ENCODE measurements at regions not wholly inside any gene's neighbourhood (a gene's known extent, or its start where the extent isn't known, plus 50 kb on each side); places are given as distances from the start of the nearest gene placed in this dataset.
"Not testable (repeated sequence)": the region's sequence is repeated elsewhere in the genome, so short reads cannot be mapped to it uniquely, and the experiment has no call there.

DNA sequence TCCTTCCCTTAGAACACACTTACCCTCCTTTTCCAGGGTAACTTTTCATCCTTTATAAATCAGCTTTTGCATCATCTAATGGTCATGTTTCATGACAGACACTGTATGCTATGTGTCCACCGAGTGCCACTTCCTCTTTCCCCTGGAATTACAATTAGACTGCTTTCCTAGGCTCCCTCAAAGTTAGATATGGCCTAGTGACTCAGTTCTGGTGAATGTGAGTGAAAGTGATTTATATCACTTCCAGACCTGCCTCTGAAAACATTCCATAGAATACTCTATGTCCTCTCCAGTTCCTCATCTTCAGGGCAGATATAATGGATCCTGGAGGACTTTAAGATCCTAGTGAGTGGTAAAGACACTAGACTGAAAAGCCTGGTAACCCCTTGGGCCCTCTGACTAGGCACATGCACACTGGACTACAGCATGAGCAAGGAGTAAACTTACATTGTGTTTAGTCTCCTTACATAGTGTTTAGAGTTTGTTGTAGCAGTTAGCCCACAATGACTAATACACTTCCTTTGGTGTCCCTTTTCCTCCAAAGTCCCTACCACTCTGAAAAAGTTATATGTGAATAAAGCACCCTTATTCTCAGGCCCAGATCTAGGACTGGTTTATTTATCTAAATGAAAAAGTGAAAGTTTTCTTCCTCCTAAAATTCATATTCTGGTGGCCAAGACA, 59.3 kb downstream of the GPR88 start:
- DNase-seq = no peak

DNA sequence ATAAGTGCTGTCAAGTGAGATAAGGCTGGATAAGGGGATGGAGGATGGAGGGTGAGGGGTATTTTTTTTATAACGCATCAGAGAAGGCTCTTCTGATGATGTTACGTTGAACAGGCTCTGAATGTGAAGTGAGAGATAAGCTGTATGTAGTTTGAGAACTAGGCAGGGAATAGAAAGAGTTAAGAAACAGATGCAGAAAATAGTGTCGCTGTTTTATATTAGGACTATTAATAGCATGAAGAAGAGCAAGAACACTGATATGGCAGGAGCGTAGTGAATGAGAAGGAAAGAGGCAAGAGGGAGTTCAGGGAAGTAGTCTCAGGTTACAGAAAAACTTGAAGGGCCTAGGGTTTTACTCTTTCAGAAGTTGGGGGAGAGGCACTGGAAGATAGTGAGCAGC, 59.8 kb downstream of the GPR88 start:
- no peak for DNase-seq

DNA sequence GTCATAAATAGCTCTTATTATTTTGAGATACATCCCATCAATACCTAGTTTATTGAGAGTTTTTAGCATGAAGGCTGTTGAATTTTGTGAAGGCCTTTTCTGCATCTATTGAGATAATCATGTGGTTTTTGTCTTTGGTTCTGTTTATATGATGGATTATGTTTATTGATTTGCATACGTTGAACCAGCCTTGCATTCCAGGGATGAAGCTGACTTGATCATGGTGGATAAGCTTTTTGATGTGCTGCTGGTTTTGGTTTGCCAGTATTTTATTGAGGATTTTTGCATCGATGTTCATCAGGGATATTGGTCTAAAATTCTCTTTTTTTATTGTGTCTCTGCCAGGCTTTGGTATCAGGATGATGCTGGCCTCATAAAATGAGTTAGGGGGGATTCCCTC, 62.4 kb downstream of the GPR88 start:
- not testable (repeated sequence) for DNase-seq

DNA sequence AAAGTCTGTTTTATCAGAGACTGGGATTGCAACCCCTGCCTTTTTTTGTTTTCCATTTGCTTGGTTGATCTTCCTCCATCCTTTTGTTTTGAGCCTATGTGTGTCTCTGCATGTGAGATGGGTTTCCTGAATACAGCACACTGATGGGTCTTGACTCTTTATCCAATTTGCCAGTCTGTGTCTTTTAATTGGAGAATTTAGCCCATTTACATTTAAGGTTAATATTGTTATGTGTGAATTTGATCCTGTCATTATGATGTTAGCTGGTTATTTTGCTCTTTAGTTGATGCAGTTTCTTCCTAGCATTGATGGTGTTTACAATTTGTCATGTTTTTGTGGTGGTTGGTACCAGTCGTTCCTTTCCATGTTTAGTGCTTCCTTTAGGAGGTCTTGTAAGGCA, 64.1 kb downstream of the GPR88 start:
- not testable (repeated sequence) for DNase-seq

DNA sequence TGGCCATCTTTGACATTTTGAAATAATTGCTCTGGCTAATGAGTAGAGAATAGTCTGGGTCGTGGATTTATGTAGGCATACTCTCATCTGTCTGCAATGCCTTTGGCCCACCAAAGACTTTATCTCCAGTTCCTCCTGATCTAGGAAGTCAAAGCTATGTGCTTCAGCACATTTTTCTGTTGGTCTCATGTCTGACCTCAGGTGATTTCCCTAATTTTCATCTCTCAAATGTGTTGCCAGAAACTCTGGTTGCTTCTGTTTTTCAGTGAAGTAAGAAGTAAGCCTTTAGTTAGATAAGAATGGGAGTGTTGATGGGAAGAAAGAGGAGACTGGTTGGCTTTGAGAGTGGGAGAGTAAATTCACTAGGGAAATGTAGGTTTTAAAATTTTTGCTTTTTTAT, 66.4 kb downstream of the GPR88 start:
- no peak for DNase-seq

DNA sequence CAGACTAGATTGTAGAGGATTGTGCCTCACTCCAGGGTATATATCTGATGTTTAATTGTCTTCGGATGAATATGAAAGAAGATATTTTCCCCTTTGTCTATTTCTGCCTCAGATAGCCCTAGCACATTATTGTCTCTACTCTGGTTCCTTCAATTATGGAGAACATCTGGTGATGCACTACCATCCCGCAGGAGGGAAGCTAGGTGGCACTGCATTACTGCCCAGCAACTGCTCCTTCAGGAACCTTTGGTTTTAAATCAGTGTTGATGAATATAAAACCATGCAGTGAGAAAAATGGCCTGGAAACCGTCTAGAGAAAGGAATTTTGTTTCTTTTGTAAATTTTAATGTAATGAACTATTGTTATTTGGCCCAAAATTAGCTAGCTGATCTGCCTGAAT, 68.5 kb downstream of the GPR88 start:
- DNase-seq = no peak

DNA sequence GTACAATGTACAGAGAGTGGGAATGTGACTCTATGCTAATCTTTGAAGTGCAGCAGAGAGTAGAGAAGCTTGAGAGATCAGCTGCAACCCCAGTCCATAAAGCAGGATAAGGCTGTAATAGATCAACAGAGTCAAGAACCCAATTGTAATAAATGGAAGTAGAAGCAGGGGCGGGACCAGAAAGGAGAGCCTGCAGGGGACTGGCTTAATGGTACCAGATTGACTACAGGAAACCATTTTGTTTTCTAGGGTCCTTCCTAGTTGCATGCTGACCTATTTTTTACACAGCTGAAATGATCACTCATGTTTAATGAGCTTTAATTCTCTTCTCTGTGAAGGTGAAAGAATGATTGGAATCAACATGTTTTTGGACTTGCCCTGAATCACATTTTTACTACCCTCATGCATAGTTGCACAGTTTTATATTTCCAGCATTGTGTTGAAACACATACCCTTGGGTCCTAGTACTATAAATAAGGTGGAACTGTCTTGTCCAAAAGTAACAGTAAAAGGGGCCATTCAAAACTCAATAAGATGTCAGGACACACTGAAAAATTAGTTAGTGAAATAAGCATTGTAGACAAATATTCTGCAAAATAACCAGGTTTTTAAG, 69.8 kb downstream of the GPR88 start:
- no peak for DNase-seq

DNA sequence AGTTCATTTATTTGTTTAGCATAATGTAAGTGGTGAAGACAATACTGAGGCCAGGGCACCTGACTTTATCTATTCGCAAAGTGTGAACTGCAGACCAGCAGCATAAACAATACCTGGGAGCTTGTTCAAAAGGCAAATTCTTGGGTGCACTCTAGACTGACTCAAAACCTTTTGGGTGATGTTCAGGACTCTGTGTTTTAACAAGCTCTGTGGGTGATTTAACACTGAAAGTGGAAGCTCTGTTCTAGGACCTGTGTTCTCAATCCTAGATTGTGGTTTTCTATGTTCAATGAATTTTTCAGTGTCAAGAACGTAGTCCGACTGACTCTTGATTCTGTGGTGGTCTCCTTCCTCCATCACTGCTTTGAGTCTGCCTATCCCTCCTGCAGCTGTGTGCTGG, 71.9 kb downstream of the GPR88 start:
- DNase-seq = no peak

DNA sequence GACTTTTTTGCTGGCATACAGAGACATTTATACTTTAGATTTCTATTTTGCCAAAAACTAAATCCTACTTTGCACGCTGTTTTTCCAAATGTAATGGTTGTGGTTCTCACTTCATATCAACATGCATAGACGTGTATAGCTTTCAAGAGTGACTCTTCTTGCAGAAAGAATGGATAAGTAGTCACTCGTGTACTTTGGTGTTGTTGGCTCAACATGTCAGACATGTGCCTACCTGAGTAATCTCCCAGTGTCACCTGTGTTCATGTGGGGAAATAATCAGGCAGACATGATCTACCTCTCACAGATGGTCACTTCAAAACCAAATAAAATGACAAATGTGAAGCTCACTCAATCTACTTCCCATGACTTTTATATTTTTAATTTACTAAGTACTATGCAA, 73.1 kb downstream of the GPR88 start:
- DNase-seq = no peak

DNA sequence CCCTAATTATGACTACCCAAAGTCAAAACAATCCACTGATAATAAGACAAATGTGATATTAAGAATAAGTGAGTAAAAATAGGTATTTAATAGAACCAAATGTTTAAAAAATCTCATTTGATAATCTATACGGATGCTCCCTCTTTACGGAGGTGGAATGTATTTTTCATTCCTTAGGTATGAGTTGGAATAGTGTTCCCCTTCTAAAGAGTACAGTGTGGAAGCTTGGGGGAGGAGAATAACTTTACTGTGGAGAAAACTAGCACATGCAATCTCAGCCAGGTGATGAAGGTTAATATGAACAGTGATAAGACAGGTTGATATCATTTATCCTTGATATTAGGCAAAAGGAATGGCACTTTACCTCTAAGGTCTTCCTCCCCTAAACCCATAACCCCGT, 74.6 kb downstream of the GPR88 start:
- DNase-seq = no peak

DNA sequence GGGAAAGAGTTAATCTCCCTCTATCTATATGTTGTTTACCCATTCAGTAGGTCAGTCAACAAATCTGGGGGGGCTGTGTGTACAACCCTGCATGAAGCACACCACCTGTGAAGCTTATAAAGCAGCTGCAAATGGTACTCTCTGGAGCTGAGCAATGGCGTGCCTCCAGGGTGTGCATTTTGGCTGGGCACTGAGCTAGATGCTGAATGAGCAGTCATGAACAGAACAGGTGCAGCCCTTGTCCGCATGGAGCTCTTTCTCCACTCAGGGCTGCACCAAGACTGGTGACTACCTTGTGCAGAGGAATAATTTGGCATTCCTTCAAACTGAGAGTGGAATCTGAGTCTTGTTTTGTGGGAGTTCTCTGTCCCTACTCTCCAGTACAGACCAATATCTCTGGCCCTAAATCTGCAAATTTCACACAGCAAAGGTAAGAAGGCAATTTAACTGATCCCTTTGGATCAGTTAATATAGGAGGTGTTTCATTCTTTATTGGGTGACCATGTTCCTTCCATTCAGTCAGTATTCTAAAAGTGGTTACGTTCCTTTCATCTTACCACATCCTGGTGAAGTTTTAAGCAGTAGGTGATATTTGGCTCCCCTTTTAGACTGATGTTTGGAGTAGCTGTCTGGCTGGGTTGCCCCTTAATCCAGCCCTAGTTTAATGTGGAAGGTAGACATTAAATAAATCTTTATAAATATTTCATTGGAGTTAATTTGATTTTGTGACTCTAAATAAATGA, 76.0 kb downstream of the GPR88 start:
- DNase-seq = peak in 1 of 5 experiments; percentile 24

DNA sequence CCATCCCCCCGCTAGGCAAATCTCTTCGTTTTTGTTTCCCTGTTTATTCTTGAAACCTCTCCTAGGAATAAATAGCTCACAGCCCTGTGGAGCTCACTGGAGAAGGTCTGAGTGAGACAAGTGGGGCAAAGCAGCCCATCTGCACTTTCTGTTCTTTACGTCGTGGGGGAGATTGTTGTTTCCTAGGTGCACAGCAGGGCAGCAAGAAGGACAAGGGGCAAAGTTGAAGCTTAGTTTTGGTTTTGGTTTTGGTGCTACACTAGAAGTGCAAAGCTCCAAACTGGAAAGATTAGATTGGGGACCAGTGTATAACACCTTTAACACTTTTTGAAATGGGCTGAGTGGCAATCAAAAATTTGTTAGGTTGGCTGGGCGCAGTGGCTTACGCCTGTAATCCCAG, 76.6 kb downstream of the GPR88 start:
- peak in 1 of 5 experiments; percentile 27 for DNase-seq

DNA sequence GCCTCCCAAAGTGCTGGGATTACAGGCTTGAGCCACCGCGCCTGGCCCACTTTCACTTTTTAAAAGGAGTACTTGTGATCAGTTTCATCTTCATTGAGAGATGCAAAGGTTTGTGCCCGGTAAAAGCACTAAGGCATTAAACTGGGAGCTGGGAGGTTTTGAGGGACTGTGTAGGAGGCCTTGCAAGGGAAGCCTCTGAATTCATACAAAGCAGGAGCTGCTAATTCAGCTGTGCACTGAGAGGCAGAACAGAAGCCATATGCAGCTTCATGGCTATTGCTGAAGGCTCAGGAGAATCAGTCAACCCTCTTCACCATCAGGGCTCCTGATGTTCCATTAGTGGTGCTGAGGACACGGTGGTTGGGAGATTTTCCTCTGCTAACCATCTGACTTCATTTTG, 77.7 kb downstream of the GPR88 start:
- DNase-seq = no peak

DNA sequence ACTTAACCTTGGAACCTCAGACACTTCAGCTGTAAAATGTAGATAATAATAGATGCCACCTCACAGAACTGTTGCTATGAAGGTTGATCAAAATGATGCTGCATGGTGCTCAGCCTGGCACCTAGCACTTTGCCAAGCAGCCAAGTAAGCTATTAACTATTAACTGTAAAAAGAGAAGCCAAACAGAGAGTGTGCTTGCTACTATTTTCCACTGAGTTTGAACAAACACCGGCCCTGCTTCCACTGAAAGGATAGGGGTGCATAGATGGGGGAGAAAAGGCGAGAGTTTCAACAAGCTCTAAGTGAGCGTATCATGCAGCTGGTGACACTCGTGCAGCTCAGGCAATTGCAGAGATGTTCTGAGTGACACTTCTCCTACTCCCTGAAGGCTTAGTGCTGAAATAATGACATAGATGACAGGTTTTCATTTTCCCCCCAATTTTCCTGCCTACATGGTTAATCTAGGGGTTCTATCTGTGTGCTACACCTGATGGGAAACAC, 78.2 kb downstream of the GPR88 start:
- DNase-seq = no peak

DNA sequence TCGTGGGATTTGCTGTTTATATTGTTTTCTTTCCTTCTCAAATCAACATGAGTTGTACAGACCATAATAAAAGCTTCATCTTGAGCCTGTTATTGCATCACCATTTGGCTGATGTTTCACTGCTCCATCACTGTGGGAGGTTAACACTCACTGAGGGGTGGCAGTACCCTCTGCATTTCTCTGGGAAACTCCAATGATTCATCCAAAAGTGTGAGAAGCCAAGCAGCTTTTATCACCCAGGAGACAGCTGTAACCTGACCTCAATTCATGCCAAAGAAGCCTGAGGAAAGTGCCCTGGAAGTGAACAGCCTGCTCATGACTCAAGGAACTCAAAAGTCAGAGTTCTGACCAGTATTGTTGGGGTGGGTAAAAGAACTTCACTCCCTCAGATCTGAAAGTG, 84.1 kb downstream of the GPR88 start:
- DNase-seq = no peak

DNA sequence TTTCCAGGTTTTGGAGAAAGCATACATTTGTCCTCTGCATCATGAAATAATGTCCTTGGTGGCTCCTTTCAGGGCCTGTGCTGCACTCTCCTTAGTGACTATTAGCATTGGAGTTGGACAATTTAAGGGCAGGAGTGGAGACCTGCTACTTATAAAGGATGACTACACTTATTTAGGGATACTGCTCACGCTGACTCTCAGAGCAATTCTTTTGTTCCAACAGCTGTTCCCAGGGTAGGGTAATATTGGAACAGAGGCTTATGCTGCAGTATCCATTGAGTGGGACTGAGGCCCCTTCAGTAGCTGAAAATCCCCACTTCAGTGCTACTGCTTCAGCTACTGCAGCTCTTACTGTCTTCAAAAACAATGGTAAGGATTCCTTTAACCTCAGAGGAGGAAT, 84.6 kb downstream of the GPR88 start:
- DNase-seq = no peak

DNA sequence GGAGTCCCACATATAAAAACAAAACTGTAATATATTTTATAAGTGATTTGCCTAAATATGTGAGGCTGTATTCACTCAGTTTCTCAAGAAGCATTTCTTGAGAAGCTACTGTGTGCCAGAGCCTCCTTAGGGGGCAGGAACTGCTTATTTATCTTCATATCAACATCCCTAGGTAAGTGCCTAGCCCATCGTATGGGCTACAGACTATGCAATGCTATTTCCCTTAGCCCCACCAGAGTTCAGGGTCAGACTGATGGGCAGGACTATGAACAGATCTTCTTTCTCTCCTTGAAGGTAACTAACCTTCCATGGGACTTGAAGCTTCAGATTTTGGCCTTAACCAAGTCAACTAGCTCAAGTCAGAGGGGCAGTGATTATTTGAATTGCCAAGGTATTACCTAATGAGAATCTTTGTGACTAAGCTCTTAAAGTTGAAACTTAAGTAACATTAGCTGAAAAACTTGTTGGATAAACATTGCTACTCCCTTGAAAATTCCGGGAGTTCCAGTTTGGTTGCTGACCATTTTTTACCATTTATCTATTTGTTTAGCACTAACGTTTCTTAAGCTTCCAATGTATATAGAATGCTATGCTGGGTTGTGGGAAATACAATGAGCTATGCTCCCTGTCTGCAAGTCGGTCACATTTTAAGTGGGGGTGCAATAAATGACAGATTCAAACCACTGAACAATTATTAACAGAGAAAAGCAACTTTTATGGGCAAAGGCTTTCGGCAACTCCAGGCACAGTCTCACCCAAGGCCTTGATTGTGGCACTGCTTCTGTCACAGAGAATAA, 85.2 kb downstream of the GPR88 start:
- no peak for DNase-seq

DNA sequence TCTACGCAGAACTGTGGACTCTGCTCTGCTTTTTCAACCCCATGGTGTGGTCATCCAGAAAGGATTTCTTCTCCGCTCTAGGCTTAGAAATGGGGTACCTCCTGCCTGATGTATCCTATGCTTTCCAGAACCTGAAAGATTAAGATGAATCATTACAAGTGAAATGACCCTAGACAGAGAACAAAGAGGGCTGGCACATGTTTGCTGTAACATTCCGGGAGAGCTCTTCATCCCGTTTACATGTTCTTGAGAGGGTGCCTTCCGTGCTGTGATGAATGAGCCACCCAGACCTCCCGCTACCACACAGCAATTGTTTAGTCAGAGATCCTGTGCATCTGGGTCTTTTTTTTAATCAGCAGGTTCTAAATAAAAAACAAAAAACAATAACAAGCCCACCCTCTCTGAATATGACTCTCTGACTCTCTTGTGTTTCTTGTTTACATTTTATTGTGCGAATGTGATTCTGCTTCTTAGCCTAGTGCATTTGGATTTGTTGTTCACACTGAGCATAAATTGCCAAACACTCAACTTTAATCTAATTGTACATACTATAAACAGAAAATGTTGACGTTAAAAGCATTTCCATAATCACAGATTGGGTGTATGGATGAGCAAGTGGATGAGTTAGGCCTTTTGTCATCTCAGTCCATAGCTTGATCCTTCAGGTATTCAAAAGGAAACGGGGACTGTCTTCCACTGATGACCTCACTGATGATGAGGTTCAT, 87.1 kb downstream of the GPR88 start:
- no peak for DNase-seq

DNA sequence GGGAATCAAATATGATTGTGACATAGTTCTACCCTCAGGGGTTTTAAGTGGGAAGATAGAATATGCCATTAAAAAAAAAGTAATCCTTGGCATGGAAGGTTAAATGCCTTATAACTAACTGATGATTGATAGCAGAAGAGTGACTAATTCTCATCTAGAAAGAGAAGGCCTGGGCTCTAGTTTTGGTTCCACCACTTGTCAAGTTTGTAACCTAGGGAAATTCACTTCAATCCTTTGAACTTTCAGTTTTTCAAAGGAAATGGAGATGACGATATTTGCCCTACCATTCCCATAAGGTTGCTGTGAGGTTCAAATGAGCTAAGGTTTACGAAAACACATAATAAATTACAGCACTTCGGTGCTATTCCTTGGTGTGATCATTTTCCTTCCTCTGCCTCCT, 88.5 kb downstream of the GPR88 start:
- no peak for DNase-seq

DNA sequence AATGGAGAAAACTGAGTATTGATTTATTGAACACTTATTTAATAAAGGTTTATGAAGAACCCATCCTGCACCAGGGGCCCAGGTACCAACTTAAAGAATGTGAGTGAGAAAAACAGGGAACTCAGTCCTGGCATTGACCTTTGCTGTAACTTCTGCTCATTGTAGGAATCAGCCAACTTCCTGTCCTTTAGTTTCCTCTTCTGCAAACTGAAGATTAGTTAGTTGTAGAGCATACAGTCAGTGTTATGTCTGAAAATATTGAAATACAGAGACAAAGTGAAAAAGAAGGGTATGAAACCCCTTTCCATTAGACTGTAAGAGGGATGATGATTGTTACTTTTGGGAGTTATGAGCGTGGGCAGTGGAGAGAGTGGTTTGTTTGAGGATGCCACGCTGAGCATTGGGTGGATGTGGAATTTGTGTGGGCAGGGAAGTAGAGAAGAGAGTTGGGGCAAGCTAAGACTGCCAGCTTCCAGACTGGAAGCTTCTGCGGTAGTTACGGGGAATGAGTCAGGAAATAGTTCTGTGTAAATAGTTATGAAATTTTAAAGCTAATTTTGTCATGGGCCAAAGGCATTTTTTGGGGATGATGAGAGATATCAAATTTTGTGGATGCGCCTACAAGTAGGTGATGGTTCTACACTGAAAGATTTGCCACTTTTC, 89.2 kb downstream of the GPR88 start:
- DNase-seq = no peak

DNA sequence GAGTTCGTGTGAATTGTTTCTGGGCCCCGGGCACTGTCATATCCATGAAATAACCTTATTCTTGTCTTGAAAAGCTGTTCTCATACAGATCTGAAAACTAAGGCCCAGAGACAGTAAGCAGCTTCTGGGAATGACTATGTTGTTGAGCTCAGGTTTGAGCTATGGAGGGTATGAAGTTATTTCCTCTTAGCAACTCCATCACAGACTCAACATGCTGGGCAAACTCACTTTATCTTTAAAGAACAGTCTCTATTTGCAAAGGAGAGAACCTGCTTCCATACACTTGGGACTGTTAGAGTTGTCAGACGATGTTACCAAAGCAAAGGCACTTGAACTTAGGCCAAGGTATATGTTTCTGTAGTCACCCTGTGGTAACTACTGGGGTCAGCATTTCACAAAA, 90.0 kb downstream of the GPR88 start:
- no peak for DNase-seq

DNA sequence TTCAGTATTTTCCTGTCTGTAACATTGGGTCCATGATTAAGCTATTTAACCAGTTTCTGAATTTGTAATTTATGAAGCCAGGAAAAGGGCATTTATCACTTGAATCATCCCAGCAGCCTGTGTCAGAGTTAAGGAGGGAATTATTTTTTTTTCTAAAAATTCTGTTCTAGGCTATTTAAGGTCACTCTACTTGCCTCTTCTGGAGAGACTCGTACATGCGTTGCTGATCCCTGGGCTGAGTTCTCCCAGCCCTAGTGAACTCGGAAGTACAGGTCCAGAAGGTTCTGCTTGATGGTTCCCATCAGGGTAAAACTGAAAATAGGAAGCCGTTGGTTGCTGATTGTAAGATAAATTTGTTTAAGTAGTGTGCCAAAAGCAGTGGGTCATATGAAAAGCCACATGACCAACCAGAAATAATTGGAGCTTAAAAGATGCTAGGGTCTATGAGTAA, 90.7 kb downstream of the GPR88 start:
- no peak for DNase-seq

Data from T-helper 2 cell (primary cell).